ENCODE measurements at regions not wholly inside any gene's neighbourhood (a gene's known extent, or its start where the extent isn't known, plus 50 kb on each side); places are given as distances from the start of the nearest gene placed in this dataset.

GRCh38 chr5:98599016-98599415 lies 174.4 kb upstream of the RGMB start:
- TF ChIP-seq GATA2 (IDR thresholded peaks at IDR 0.05; ENCODE audit: low read depth, low read length) = no peak
- no peak for TF ChIP-seq GATA3 (IDR thresholded peaks at IDR 0.05; ENCODE audit: low read depth, low read length)

Data from SH-SY5Y (cell line).